ENCODE measurements at regions not wholly inside any gene's neighbourhood (a gene's known extent, or its start where the extent isn't known, plus 50 kb on each side); places are given as distances from the start of the nearest gene placed in this dataset.

- H2AFZ ChIP-seq (ENCODE audit: low read depth, low read length, severe bottlenecking): no peak overlapping the region
- TF ChIP-seq EZH2phosphoT487 (conservative IDR thresholded peaks at IDR 0.05; ENCODE audit: low read length) (no peak), CTCF (IDR thresholded peaks at IDR 0.05; ENCODE audit: insufficient read depth, low read length, poor library complexity, severe bottlenecking) (no peak)
- no peak overlapping the region for H3K27ac ChIP-seq (ENCODE audit: low read depth, low read length)
- no peaks in the 10 kb centered on the region for H3K9me2 ChIP-seq (replicated peaks; ENCODE audit: insufficient read depth, low read length)
- H3F3A ChIP-seq (ENCODE audit: insufficient read depth): no peaks in the 10 kb centered on the region
- H3K9me3 ChIP-seq (ENCODE audit: insufficient read depth, low read length): no peaks in the 10 kb centered on the region
- H3K36me3 ChIP-seq (ENCODE audit: low read length): no peaks in the 10 kb centered on the region
- H4K20me1 ChIP-seq (ENCODE audit: low read depth, low read length): no peaks in the 10 kb centered on the region
- H3K4me2 ChIP-seq (ENCODE audit: low read depth, low read length, poor library complexity, severe bottlenecking): no peak overlapping the region
- no peak overlapping the region for H3K9ac ChIP-seq (ENCODE audit: low read length)
- H3K4me3 ChIP-seq (ENCODE audit: insufficient read depth, low read length, poor library complexity, severe bottlenecking): no peak overlapping the region
- H3K27me3 ChIP-seq (ENCODE audit: low read length): no peaks in the 10 kb centered on the region
- H3K79me2 ChIP-seq (ENCODE audit: insufficient read depth, low read length): no peaks in the 10 kb centered on the region
Measured at GRCh38 chr14:89485264-89485663, 68.2 kb upstream of the FOXN3 start.

GRCh38 chr14:89484051-89484844, 67.2 kb upstream of the FOXN3 start:
- Histone ChIP-seq H3K36me3 (ENCODE audit: low read length) (no peaks in the 10 kb centered on the region), H3K9me3 (ENCODE audit: insufficient read depth, low read length) (no peaks in the 10 kb centered on the region), H3K9me2 (replicated peaks; ENCODE audit: insufficient read depth, low read length) (no peaks in the 10 kb centered on the region), H3K79me2 (ENCODE audit: insufficient read depth, low read length) (no peaks in the 10 kb centered on the region), H3K27ac (ENCODE audit: low read depth, low read length) (no peak overlapping the region), H2AFZ (ENCODE audit: low read depth, low read length, severe bottlenecking) (no peak overlapping the region), H3K4me3 (ENCODE audit: insufficient read depth, low read length, poor library complexity, severe bottlenecking) (no peak overlapping the region), H4K20me1 (ENCODE audit: low read depth, low read length) (no peaks in the 10 kb centered on the region), H3K4me2 (ENCODE audit: low read depth, low read length, poor library complexity, severe bottlenecking) (no peak overlapping the region), H3F3A (ENCODE audit: insufficient read depth) (no peaks in the 10 kb centered on the region), H3K27me3 (ENCODE audit: low read length) (no peaks in the 10 kb centered on the region), H3K9ac (ENCODE audit: low read length) (no peak overlapping the region)
- TF ChIP-seq EZH2phosphoT487 (conservative IDR thresholded peaks at IDR 0.05; ENCODE audit: low read length) (no peak), CTCF (IDR thresholded peaks at IDR 0.05; ENCODE audit: insufficient read depth, low read length, poor library complexity, severe bottlenecking) (no peak)

GRCh38 chr14:89481196-89481595, 64.2 kb upstream of the FOXN3 start:
- Histone ChIP-seq H3K79me2 (ENCODE audit: insufficient read depth, low read length) (no peaks in the 10 kb centered on the region), H3K4me2 (ENCODE audit: low read depth, low read length, poor library complexity, severe bottlenecking) (no peak overlapping the region), H3K9me2 (replicated peaks; ENCODE audit: insufficient read depth, low read length) (no peaks in the 10 kb centered on the region), H3F3A (ENCODE audit: insufficient read depth) (no peaks in the 10 kb centered on the region), H2AFZ (ENCODE audit: low read depth, low read length, severe bottlenecking) (no peak overlapping the region), H3K27ac (ENCODE audit: low read depth, low read length) (no peak overlapping the region), H3K36me3 (ENCODE audit: low read length) (no peaks in the 10 kb centered on the region), H3K4me3 (ENCODE audit: insufficient read depth, low read length, poor library complexity, severe bottlenecking) (no peak overlapping the region), H4K20me1 (ENCODE audit: low read depth, low read length) (no peaks in the 10 kb centered on the region), H3K9ac (ENCODE audit: low read length) (no peak overlapping the region), H3K9me3 (ENCODE audit: insufficient read depth, low read length) (no peaks in the 10 kb centered on the region), H3K27me3 (ENCODE audit: low read length) (no peaks in the 10 kb centered on the region)
- TF ChIP-seq EZH2phosphoT487 (conservative IDR thresholded peaks at IDR 0.05; ENCODE audit: low read length): no peak
- no peak for TF ChIP-seq CTCF (IDR thresholded peaks at IDR 0.05; ENCODE audit: insufficient read depth, low read length, poor library complexity, severe bottlenecking)

All from SU-DHL-6 (cell line).